ENCODE measurements at regions not wholly inside any gene's neighbourhood (a gene's known extent, or its start where the extent isn't known, plus 50 kb on each side); places are given as distances from the start of the nearest gene placed in this dataset.

GRCh38 chr4:128528793-128529553, 241.4 kb upstream of the PGRMC2 start:
- TF ChIP-seq POLR2A (IDR thresholded peaks at IDR 0.05) (no peak), CTCF (IDR thresholded peaks at IDR 0.05) (no peak), EP300 (IDR thresholded peaks at IDR 0.05) (no peak)
